Epithelial cell of proximal tubule (primary cell): ENCODE measurements at regions not wholly inside any gene's neighbourhood (a gene's known extent, or its start where the extent isn't known, plus 50 kb on each side); places are given as distances from the start of the nearest gene placed in this dataset.

Experiments
- DNase-seq: peaks from one replicate; pipeline ENCODE4 v3.0.0-alpha.2; 2011; ENCODE audit warnings: low read depth
- H3K4me3 ChIP-seq: 2 replicates; pipeline ENCODE4 v1.5.1; 2011; ENCODE audit warnings: low read depth, mild to moderate bottlenecking, low read length
- TF ChIP-seq, protein P1 (sequence below): conservative IDR thresholded peaks from 2 replicates; pipeline ENCODE4 v1.5.1; 2012; ENCODE audit warnings: low read depth, mild to moderate bottlenecking, low read length

DNA sequence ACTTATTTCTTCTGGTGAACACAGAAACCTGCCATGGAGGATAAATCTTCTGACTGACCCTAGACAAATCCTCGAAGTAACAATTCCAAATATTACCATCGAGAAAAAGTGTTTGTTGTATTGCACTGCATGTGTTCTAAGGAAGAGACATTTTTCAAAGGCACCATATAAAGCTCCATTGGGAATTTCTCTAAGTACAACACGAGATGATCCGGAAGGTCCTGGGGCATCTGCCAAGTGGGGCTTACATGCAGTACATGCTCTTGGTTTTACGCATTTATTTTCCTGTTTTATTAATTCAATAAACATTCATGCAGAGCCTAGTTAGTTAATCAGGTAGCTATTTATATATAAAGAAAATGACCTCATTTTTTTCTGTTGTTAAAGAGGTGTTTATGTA lies 692.0 kb upstream of the IGFBP3 start:
- no peak for DNase-seq
- no peak overlapping the region for H3K4me3 ChIP-seq
- TF ChIP-seq, protein P1, sequence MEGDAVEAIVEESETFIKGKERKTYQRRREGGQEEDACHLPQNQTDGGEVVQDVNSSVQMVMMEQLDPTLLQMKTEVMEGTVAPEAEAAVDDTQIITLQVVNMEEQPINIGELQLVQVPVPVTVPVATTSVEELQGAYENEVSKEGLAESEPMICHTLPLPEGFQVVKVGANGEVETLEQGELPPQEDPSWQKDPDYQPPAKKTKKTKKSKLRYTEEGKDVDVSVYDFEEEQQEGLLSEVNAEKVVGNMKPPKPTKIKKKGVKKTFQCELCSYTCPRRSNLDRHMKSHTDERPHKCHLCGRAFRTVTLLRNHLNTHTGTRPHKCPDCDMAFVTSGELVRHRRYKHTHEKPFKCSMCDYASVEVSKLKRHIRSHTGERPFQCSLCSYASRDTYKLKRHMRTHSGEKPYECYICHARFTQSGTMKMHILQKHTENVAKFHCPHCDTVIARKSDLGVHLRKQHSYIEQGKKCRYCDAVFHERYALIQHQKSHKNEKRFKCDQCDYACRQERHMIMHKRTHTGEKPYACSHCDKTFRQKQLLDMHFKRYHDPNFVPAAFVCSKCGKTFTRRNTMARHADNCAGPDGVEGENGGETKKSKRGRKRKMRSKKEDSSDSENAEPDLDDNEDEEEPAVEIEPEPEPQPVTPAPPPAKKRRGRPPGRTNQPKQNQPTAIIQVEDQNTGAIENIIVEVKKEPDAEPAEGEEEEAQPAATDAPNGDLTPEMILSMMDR, result no peak

DNA sequence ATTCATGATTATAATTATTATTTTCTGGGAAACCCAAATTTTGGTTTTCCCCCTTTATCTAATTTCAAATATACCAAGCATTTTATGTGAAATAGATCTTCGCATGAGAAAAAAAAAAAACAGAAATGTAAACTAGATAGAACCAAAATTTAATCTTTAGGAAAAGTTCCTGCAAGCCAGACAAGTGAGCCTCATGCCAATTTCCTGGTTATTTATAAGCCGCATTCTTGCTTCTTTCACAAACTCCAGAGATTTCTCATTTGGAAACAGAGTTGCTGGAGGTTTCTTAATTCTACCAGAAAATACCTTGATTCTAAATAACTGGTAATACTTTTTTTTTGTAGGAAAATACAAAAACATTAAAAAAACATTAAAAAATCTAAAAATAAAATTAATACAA lies 690.4 kb upstream of the IGFBP3 start:
- no peak overlapping the region for H3K4me3 ChIP-seq
- no peak for DNase-seq
- TF ChIP-seq, protein P1, result no peak

DNA sequence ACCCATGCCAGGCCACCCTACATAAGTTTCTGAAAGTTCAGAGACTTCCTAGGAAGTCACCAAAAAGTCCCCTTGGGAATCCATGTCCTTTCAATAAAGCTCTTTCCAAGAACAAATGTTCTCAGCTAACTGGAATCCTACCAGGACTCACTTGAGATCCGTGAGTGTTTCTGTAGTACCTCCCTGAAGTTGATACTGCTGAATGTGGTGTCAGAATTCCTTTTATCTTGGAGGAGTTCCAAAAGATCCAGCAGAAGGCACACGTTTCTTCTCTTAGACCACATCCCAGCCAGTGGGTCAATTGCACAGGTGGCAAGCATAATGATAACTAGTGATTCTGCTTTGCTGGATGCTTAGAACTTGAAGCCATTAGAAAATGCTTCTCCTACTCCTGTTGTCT lies 689.7 kb upstream of the IGFBP3 start:
- no peak for DNase-seq
- H3K4me3 ChIP-seq, result no peak overlapping the region
- TF ChIP-seq, protein P1, result no peak

GRCh38 chr7:46607176-46607575 lies 686.1 kb upstream of the IGFBP3 start:
- DNase-seq, result no peak
- TF ChIP-seq, protein P1, result no peak
- H3K4me3 ChIP-seq, result no peak overlapping the region

DNA sequence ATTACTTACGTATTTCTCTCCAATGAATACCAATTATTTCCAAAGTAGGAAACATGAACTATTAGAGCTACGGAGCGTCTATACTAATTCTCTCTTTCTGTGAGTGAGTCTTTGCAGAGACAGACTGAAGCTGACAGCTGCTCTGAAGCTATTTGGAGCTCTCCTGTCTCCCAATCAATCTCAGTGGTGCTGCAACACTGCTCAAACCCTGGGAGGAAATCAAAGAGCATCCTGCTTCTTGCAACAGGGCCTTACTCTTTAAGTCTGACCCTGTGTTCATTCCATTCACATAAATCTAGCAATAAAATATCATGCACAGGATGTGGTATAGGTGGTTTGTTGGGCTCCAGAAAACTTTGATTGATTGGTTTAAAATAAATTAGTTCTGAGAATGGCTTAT lies 685.7 kb upstream of the IGFBP3 start:
- H3K4me3 ChIP-seq, result no peak overlapping the region
- TF ChIP-seq, protein P1, result no peak
- no peak for DNase-seq

DNA sequence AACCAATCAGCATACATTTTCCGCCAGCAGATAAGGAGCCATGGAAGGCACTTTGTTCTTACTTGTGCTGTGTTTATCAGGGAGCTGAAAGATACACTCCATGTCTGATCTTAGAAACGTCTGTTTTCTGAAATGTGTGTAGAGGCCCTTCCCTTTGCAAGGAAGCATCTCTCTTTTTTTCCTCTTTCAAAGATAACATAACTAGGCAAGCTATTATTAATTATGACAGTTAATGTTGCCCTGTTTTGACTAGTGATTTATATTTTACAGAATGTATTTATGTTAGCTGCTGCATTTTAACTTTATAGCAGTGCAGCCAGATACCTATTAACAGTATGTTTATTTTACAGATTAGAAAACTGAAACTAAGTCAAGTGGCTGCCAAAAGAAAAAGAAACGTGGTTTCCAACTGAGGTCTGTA lies 683.2 kb upstream of the IGFBP3 start:
- no peak overlapping the region for H3K4me3 ChIP-seq
- TF ChIP-seq, protein P1, result no peak
- DNase-seq, result no peak

DNA sequence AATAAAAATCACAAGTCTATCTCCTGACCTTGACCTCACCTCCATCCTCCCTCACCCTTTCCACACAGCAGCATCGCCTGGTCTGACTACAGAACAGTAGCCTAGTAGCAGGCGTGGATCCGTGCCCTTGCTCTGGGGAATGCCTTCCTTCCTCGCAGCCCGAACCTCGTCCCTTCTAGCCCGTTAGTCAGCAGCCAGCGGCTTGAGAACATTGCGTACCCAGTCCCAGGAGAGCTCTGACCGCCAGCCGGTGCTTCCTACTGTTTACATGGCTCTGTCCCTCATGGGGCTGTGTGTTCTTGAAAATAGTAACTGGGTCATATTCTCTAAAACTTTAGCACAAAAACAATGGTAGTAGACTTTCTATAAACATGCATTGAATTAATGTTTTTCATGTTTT lies 682.7 kb upstream of the IGFBP3 start:
- TF ChIP-seq, protein P1, result no peak
- H3K4me3 ChIP-seq, result no peak overlapping the region
- no peak for DNase-seq
